ENCODE measurements at regions not wholly inside any gene's neighbourhood (a gene's known extent, or its start where the extent isn't known, plus 50 kb on each side); places are given as distances from the start of the nearest gene placed in this dataset.

DNA sequence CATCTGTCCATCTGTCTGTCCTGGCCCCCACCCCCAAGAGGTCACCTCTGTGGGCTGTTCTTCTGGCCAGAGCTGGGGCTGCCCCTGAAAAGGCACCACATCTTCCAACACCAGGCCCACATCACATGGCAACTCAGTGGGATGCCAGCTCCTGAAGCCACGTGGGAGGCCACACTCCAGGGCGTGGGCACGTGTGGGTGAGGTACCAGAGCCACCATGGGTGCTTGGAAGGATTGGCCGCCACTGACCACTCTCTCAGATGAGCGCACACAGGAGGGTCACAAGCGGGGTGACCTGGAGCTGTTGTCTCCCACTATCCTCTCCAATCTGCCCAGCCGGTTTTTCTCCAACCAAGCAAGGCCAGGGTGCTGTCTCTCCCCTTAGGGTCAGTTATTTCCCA lies 197.9 kb downstream of the TFCP2L1 start (continued):
- TF ChIP-seq, protein P1, sequence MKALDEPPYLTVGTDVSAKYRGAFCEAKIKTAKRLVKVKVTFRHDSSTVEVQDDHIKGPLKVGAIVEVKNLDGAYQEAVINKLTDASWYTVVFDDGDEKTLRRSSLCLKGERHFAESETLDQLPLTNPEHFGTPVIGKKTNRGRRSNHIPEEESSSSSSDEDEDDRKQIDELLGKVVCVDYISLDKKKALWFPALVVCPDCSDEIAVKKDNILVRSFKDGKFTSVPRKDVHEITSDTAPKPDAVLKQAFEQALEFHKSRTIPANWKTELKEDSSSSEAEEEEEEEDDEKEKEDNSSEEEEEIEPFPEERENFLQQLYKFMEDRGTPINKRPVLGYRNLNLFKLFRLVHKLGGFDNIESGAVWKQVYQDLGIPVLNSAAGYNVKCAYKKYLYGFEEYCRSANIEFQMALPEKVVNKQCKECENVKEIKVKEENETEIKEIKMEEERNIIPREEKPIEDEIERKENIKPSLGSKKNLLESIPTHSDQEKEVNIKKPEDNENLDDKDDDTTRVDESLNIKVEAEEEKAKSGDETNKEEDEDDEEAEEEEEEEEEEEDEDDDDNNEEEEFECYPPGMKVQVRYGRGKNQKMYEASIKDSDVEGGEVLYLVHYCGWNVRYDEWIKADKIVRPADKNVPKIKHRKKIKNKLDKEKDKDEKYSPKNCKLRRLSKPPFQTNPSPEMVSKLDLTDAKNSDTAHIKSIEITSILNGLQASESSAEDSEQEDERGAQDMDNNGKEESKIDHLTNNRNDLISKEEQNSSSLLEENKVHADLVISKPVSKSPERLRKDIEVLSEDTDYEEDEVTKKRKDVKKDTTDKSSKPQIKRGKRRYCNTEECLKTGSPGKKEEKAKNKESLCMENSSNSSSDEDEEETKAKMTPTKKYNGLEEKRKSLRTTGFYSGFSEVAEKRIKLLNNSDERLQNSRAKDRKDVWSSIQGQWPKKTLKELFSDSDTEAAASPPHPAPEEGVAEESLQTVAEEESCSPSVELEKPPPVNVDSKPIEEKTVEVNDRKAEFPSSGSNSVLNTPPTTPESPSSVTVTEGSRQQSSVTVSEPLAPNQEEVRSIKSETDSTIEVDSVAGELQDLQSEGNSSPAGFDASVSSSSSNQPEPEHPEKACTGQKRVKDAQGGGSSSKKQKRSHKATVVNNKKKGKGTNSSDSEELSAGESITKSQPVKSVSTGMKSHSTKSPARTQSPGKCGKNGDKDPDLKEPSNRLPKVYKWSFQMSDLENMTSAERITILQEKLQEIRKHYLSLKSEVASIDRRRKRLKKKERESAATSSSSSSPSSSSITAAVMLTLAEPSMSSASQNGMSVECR (CRISPR knock-in tag; IDR thresholded peaks at IDR 0.05; ENCODE audit: borderline replicate concordance), result no peak
- TF ChIP-seq, protein P2, sequence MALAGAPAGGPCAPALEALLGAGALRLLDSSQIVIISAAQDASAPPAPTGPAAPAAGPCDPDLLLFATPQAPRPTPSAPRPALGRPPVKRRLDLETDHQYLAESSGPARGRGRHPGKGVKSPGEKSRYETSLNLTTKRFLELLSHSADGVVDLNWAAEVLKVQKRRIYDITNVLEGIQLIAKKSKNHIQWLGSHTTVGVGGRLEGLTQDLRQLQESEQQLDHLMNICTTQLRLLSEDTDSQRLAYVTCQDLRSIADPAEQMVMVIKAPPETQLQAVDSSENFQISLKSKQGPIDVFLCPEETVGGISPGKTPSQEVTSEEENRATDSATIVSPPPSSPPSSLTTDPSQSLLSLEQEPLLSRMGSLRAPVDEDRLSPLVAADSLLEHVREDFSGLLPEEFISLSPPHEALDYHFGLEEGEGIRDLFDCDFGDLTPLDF (CRISPR knock-in tag; IDR thresholded peaks at IDR 0.05), result no peak
- TF ChIP-seq ZNF671 (CRISPR knock-in tag; IDR thresholded peaks at IDR 0.05) (no peak), NR3C1 (CRISPR knock-in tag; conservative IDR thresholded peaks at IDR 0.05; ENCODE audit: low read depth) (no peak)
- TF ChIP-seq, protein P3, sequence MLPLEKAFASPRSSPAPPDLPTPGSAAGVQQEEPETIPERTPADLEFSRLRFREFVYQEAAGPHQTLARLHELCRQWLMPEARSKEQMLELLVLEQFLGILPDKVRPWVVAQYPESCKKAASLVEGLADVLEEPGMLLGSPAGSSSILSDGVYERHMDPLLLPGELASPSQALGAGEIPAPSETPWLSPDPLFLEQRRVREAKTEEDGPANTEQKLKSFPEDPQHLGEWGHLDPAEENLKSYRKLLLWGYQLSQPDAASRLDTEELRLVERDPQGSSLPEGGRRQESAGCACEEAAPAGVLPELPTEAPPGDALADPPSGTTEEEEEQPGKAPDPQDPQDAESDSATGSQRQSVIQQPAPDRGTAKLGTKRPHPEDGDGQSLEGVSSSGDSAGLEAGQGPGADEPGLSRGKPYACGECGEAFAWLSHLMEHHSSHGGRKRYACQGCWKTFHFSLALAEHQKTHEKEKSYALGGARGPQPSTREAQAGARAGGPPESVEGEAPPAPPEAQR (CRISPR knock-in tag; IDR thresholded peaks at IDR 0.05), result no peak
- TF ChIP-seq, protein P4, sequence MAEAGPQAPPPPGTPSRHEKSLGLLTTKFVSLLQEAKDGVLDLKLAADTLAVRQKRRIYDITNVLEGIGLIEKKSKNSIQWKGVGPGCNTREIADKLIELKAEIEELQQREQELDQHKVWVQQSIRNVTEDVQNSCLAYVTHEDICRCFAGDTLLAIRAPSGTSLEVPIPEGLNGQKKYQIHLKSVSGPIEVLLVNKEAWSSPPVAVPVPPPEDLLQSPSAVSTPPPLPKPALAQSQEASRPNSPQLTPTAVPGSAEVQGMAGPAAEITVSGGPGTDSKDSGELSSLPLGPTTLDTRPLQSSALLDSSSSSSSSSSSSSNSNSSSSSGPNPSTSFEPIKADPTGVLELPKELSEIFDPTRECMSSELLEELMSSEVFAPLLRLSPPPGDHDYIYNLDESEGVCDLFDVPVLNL (CRISPR knock-in tag; IDR thresholded peaks at IDR 0.05; ENCODE audit: borderline replicate concordance, low read depth), result no peak
- TF ChIP-seq, protein P5, sequence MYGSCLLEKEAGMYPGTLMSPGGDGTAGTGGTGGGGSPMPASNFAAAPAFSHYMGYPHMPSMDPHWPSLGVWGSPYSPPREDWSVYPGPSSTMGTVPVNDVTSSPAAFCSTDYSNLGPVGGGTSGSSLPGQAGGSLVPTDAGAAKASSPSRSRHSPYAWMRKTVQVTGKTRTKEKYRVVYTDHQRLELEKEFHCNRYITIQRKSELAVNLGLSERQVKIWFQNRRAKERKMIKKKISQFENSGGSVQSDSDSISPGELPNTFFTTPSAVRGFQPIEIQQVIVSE (CRISPR knock-in tag; IDR thresholded peaks at IDR 0.05; ENCODE audit: borderline replicate concordance), result no peak

DNA sequence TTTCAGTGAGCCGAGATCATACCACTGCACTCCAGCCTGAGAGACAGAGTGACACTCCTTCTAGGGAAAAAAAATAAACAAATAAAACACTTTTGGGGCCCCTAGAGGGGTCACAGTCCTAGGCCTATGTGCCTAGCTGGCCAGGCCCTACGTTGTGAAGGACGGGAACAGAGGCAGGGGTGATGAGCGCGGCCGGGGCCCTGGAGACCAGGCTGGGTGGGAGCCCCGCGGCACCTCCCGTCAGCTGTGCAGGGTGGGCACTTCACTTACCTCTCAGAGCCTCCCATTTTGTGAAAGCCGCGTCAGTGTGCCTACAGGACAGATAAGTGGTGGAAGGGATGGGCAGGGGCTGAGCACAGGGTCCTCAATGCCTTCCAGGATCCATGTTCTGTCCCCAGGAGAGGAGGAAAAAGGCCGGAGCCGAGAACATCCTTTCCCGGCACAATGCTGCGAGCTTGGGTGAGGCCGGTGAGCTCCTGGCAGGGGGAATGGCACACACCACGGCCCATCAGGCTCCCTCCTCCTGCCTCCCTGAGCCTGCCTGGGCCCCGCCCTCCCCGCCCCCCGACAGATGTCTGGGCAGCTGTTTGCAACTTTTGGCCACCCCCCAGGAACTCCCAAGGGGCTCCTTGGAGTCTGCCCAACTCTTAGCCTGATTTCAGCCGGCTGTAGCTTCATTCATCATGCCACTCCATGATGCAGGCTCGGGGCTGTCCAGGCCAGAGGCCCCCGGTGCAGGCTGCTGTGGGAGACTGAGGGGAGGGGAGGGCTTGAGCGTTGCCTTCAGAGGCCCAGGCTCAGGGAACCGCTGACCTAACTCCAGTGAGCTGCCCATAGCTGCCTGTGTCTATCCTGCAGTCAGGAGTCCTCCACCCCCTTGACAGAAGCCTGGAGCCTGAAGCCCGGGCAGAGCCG lies 196.5 kb downstream of the TFCP2L1 start:
- ChIA-PET CTCF (interaction anchor here (0.9 to 4.2 kb wide), 7 partner anchors 8 to 268 kb away, joined by 3 to 32 read pairs (median 8); no protein-coding TSS in a partner anchor), POLR2A (no interaction called here)
- Mint-ChIP-seq H3K27ac (no peak overlapping the region), H3K27me3 (ENCODE audit: low read depth) (peaks cover 13% of the 10 kb centered on the region), H3K4me1 (no peaks in the 10 kb centered on the region), H3K4me3 (no peak overlapping the region), H3K36me3 (peaks cover 7% of the 10 kb centered on the region; the same call in 1 of the 2 replicates), H3K9me3 (peaks cover 12% of the 10 kb centered on the region)
- TF ChIP-seq EMX1 (CRISPR knock-in tag; IDR thresholded peaks at IDR 0.05) (no peak), TEAD1 (CRISPR knock-in tag; IDR thresholded peaks at IDR 0.05) (no peak), TEAD4 (CRISPR knock-in tag; IDR thresholded peaks at IDR 0.05) (no peak), SMAD4 (CRISPR knock-in tag; IDR thresholded peaks at IDR 0.05) (no peak), ZNF671 (CRISPR knock-in tag; IDR thresholded peaks at IDR 0.05) (no peak), PRRX2 (CRISPR knock-in tag; IDR thresholded peaks at IDR 0.05) (no peak), GRHL2 (CRISPR knock-in tag; IDR thresholded peaks at IDR 0.05; ENCODE audit: insufficient replicate concordance, severe bottlenecking) (no peak), KAT7 (CRISPR knock-in tag; IDR thresholded peaks at IDR 0.05; ENCODE audit: borderline replicate concordance) (no peak), NFATC4 (CRISPR knock-in tag; IDR thresholded peaks at IDR 0.05) (no peak), NR1H2 (CRISPR knock-in tag; IDR thresholded peaks at IDR 0.05) (no peak)
- TF ChIP-seq, protein P6, sequence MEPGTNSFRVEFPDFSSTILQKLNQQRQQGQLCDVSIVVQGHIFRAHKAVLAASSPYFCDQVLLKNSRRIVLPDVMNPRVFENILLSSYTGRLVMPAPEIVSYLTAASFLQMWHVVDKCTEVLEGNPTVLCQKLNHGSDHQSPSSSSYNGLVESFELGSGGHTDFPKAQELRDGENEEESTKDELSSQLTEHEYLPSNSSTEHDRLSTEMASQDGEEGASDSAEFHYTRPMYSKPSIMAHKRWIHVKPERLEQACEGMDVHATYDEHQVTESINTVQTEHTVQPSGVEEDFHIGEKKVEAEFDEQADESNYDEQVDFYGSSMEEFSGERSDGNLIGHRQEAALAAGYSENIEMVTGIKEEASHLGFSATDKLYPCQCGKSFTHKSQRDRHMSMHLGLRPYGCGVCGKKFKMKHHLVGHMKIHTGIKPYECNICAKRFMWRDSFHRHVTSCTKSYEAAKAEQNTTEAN (CRISPR knock-in tag; IDR thresholded peaks at IDR 0.05), result no peak
- TF ChIP-seq, protein P5 (CRISPR knock-in tag; IDR thresholded peaks at IDR 0.05; ENCODE audit: borderline replicate concordance), result no peak
- TF ChIP-seq, protein P7, sequence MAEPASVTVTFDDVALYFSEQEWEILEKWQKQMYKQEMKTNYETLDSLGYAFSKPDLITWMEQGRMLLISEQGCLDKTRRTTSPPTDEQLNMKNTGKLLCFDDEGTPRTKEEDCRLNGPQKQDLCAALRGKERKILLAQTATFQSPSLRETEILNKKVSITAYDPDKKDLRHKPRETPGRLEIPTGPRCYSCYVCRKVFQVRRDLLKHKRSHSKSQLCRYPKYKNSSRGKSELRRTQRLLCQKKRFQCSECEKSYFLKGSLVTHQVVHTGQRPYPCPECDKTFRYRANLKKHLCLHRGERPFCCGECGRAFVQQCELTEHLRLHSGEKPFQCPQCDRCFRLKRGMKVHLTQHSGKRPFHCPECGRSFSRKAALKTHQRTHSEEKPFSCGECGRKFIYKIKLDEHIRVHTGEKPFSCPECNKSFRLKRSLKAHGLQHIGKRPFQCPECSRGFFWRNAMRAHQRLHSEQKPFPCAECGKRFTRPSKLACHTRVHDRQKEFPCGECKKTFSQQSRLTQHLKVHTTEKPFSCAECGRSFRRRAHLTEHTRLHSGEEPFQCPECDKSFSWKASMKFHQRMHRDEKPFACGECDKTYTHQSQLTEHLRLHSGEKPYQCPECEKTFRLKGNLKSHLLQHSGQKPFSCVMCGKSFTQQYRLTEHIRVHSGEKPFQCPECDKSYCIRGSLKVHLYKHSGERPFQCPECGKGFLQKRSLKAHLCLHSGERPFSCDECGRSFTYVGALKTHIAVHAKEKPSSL (CRISPR knock-in tag; conservative IDR thresholded peaks at IDR 0.05), result no peak
- ATAC-seq (no peak), DNase-seq (ENCODE audit: low spot score) (no peak)
